ENCODE measurements at regions not wholly inside any gene's neighbourhood (a gene's known extent, or its start where the extent isn't known, plus 50 kb on each side); places are given as distances from the start of the nearest gene placed in this dataset.

GRCh38 chr20:7693761-7694160 is 246.5 kb downstream of the HAO1 start:
- TF ChIP-seq CTCF (IDR thresholded peaks at IDR 0.05; ENCODE audit: borderline replicate concordance, extremely low read depth, low read length, poor library complexity, severe bottlenecking) = no peak
- TF ChIP-seq EZH2 (IDR thresholded peaks at IDR 0.05; ENCODE audit: borderline replicate concordance, low read depth, low read length, severe bottlenecking) = no peak

All from DND-41 (cell line).